ENCODE measurements at regions not wholly inside any gene's neighbourhood (a gene's known extent, or its start where the extent isn't known, plus 50 kb on each side); places are given as distances from the start of the nearest gene placed in this dataset.

DNA sequence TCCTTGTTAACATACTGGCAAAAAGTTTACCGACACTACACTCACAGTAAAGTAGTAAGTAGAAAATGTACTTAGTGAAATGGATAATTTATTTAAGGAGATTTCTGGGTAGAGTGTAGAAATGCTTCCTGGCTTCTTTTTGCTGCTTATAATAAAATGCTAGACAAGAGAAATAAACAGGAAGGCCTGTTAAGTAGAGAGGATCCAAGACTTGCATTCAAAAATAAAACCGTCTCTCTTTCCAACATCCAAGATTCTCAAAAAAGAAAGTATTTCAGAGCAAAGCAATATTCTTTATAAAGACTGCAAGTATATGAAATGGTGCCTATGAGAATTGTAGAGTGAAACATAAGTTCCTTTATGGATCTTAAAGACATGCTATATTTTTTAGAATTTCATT is 77.0 kb upstream of the CNTN6 start:
- H3K36me3 Mint-ChIP-seq: no peaks in the 10 kb centered on the region
- H3K27me3 Mint-ChIP-seq: no peaks in the 10 kb centered on the region
- no peak for DNase-seq
- no peak overlapping the region for H3K27ac Mint-ChIP-seq
- no peaks in the 10 kb centered on the region for H3K4me1 Mint-ChIP-seq
- POLR2A ChIA-PET: no interaction called here
- peaks cover 0 to 29% (median 7%) of the 10 kb centered on the region in 9 donors for H3K9me3 Mint-ChIP-seq
- no peak overlapping the region for H3K4me3 Mint-ChIP-seq
- no peak for ATAC-seq

DNA sequence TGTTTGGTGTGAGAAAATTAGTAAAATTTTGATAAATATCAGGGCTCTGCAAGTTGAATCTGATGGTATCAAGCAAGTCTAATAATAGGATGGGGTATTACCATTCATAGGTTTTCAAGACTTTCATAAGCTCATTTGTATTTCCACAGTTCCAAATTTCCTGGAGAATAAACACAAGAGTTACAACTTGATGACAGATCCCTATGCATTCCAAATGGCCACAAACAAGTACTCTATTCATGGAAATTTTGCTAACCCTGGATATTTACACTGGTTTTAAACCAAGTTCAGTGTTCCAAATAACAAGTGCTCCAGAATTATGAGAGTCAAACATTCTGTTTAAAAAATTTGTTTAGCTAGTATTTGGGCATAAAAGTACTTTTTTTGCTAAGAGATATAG is 75.0 kb upstream of the CNTN6 start:
- H3K27ac Mint-ChIP-seq: no peak overlapping the region
- no peak overlapping the region for H3K4me3 Mint-ChIP-seq
- POLR2A ChIA-PET: no interaction called here
- no peak for ATAC-seq
- H3K36me3 Mint-ChIP-seq: no peaks in the 10 kb centered on the region
- H3K4me1 Mint-ChIP-seq: no peaks in the 10 kb centered on the region
- DNase-seq: no peak
- no peaks in the 10 kb centered on the region for H3K27me3 Mint-ChIP-seq
- H3K9me3 Mint-ChIP-seq: peaks cover 0 to 38% (median 8%) of the 10 kb centered on the region in 9 donors

DNA sequence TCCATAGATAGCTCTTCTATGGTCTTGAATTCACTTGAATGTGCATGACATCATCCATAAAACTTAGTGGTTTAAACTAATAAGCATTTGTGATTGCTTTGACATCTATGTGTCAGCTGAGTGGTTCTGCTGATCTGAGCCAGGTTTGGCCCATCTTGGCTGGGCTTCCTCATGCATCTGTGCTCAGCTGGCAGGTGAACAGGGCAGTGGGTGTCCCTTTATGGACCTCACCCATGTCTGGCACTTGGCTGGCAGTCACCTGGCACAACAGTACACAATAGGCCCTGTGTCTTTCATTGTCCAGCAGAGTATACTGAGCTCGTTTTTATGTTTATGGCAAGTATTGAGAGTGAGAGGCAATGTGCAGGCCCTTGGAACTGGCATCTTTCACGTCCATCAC is 73.7 kb upstream of the CNTN6 start:
- H3K27ac Mint-ChIP-seq: no peak overlapping the region
- POLR2A ChIA-PET: no interaction called here

DNA sequence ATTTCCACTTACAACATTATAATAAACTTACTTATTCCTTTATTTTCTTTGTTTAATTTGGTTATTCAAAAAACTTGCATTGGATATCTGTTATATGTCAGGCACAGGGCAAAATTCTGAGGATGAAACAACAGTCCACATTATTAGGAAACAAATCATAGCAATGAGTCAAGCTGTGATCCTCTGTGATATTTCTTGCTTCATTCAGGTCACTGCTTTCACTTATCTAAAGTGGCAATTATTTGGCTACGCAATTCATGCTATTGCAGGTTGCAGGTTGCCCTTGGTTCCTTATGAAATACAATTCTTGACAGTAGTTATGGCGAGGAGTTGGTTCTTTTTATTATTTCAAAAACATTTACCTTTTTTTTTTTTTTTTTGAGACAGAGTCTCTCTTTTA is 66.4 kb upstream of the CNTN6 start:
- Mint-ChIP-seq H3K4me3 (no peak overlapping the region), H3K27me3 (no peaks in the 10 kb centered on the region), H3K4me1 (no peaks in the 10 kb centered on the region), H3K27ac (no peak overlapping the region), H3K36me3 (no peaks in the 10 kb centered on the region), H3K9me3 (peaks cover 0 to 17% (median 0%) of the 10 kb centered on the region in 9 donors)
- ATAC-seq (no peak), DNase-seq (no peak)
- POLR2A ChIA-PET: no interaction called here

More for the DNA sequence above, 73.7 kb upstream of the CNTN6 start:
- no peak overlapping the region for H3K4me3 Mint-ChIP-seq
- no peak for ATAC-seq
- peaks cover 0 to 28% (median 0%) of the 10 kb centered on the region in 9 donors for H3K9me3 Mint-ChIP-seq
- no peaks in the 10 kb centered on the region for H3K4me1 Mint-ChIP-seq
- H3K27me3 Mint-ChIP-seq: no peaks in the 10 kb centered on the region
- DNase-seq: no peak
- H3K36me3 Mint-ChIP-seq: no peaks in the 10 kb centered on the region

DNA sequence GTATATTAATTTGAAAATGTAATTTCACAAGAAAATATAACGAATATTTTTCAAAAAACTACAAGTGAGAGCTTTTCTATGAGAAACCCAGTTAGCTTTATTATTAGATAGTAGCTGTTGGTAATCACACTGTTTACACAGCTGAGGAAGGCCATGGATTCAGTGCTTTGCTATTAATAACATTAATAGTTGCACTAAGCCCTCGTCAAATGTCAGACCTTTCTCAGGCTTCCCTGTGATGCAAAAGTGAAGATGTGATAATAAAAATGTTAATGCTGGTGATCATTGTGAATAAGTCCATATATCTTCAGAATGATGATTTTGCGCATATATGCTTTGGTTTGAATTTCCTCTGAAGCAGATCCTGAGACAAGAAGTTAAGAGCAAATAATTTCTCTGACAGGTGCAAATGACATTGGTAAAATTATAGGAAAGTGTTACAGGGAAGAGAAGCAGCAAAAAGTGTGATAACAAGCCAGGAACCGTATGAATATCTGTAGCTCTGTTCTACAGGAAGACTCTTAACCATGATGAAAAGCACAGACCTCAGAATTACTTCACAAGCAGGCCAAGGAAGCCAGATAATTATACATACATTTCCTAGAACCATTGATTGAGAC is 56.5 kb upstream of the CNTN6 start:
- POLR2A ChIA-PET: no interaction called here
- Mint-ChIP-seq H3K4me1 (no peaks in the 10 kb centered on the region), H3K27me3 (no peaks in the 10 kb centered on the region), H3K9me3 (peaks cover 0 to 28% (median 8%) of the 10 kb centered on the region in 9 donors), H3K27ac (no peak overlapping the region), H3K4me3 (no peak overlapping the region), H3K36me3 (no peaks in the 10 kb centered on the region)
- no peak for DNase-seq
- ATAC-seq: no peak

DNA sequence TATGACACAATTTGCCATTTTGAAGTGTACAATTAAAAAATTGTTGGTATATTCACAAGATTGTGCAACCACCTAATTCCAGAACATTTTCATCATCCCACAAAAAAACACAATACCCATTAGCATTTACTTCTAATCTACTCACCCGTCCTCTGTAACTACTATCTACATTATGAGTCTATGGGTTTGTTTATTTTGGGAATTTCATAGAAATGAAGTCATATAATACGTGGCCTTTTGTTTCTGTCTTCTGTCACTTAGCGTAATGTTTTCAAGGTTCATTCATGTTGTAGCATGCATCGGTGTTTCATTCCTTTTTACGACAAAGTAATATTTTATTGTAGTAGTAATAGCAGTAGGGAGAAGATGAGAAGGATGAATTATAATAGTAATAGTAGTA is 55.2 kb upstream of the CNTN6 start:
- H3K4me3 Mint-ChIP-seq: no peak overlapping the region
- ATAC-seq: no peak
- no peak overlapping the region for H3K27ac Mint-ChIP-seq
- POLR2A ChIA-PET: no interaction called here
- no peak for DNase-seq
- no peaks in the 10 kb centered on the region for H3K27me3 Mint-ChIP-seq
- no peaks in the 10 kb centered on the region for H3K4me1 Mint-ChIP-seq
- H3K36me3 Mint-ChIP-seq: no peaks in the 10 kb centered on the region
- H3K9me3 Mint-ChIP-seq: peaks cover 0 to 35% (median 8%) of the 10 kb centered on the region in 9 donors

All from naive thymus-derived CD8-positive, alpha-beta T cell (primary cell).